HCT116 (cell line): ENCODE measurements at regions not wholly inside any gene's neighbourhood (a gene's known extent, or its start where the extent isn't known, plus 50 kb on each side); places are given as distances from the start of the nearest gene placed in this dataset.

Experiments used
- ATF3 ChIP-seq: IDR thresholded peaks from 2 replicates; pipeline ENCODE4 v1.6.1; 2012
- CBX3 ChIP-seq: IDR thresholded peaks from 2 replicates; pipeline ENCODE4 v1.6.1; 2012; ENCODE audit warnings: low read depth
- CTCF ChIP-seq, 3 experiments: fragments of 200-600 bp in 1 of 3; sonication (generic) in 1 of 3; IDR thresholded peaks in 2 of 3; conservative IDR thresholded peaks in 1 of 3; 2 replicates each; pipeline ENCODE4 v1.5.1; 2012 to 2017; ENCODE audit warnings: low read depth in 2 of 3, low read length in 2 of 3, antibody characterized with exemption in 1 of 3, borderline replicate concordance in 1 of 3, control low read depth in 1 of 3, mild to moderate bottlenecking in 1 of 3, mixed read lengths in 1 of 3, mixed run types in 1 of 3, moderate library complexity in 1 of 3; ENCODE audit not compliant: insufficient read depth in 1 of 3
- EGR1 ChIP-seq: IDR thresholded peaks from 2 replicates; pipeline ENCODE4 v1.6.1; 2012; ENCODE audit warnings: low read depth
- EZH2phosphoT487 ChIP-seq: fragments of 200-600 bp; IDR thresholded peaks from 2 replicates; pipeline ENCODE4 v1.6.1; 2018; ENCODE audit warnings: antibody characterized with exemption, borderline replicate concordance
- POLR2A ChIP-seq: IDR thresholded peaks from 2 replicates; pipeline ENCODE4 v1.7.0; 2011; ENCODE audit warnings: borderline replicate concordance; ENCODE audit not compliant: insufficient read depth, insufficient read length; ENCODE audit errors: extremely low read depth
- POLR2AphosphoS5 ChIP-seq: IDR thresholded peaks from 2 replicates; pipeline ENCODE4 v1.6.1; 2011; ENCODE audit warnings: mild to moderate bottlenecking, low read depth, low read length, moderate library complexity
- REST ChIP-seq: IDR thresholded peaks from 2 replicates; pipeline ENCODE4 v1.6.1; 2012; ENCODE audit warnings: low read depth
- SP1 ChIP-seq: IDR thresholded peaks from 2 replicates; pipeline ENCODE4 v1.6.1; 2012; ENCODE audit warnings: low read depth
- ZFX ChIP-seq: fragments of 450-650 bp; IDR thresholded peaks from 2 replicates; pipeline ENCODE4 v1.6.1; 2017

GRCh38 chr18:64852281-64852680 lies 703.4 kb upstream of the LINC00305 start:
- TF ChIP-seq CTCF (IDR thresholded peaks at IDR 0.05 in 2 of 3, conservative IDR thresholded peaks at IDR 0.05 in 1 of 3; ENCODE audit: borderline replicate concordance in 1 of 3, insufficient read depth in 1 of 3, low read depth in 2 of 3, low read length in 2 of 3) (no peak), REST (no peak), EZH2phosphoT487 (no peak), SP1 (no peak), POLR2AphosphoS5 (no peak), POLR2A (no peak), CBX3 (no peak), ZFX (no peak), ATF3 (no peak), EGR1 (no peak)
